ENCODE measurements at regions not wholly inside any gene's neighbourhood (a gene's known extent, or its start where the extent isn't known, plus 50 kb on each side); places are given as distances from the start of the nearest gene placed in this dataset.

DNA sequence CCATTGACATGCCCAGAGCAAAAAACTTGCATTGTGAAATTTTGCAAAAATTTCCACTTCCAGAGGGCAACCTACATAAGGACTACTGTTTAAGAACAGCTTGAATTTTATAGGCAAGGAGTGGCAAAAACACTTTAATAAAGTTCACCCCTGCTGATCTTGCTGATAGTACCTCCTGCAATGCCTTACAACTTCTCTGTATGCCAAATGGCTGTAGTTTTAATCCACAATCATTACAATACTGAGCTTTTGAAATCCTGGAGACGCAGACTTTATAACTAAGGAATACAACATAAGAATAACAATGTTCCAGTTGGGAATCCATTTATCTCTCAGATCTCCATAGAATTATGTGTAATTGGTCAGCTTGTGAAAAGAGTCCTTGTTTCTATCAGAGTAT is 247.5 kb downstream of the KCNJ3 start:
- TF ChIP-seq CTCF (conservative IDR thresholded peaks at IDR 0.05; ENCODE audit: low read length) (no peak), EZH2phosphoT487 (IDR thresholded peaks at IDR 0.05; ENCODE audit: borderline replicate concordance) (no peak)
